IPS-18c (cell line): ENCODE measurements at regions not wholly inside any gene's neighbourhood (a gene's known extent, or its start where the extent isn't known, plus 50 kb on each side); places are given as distances from the start of the nearest gene placed in this dataset.
"Not testable (repeated sequence)": the region's sequence is repeated elsewhere in the genome, so short reads cannot be mapped to it uniquely, and the experiment has no call there.

Experiments used
- H3K4me3 ChIP-seq: 2 replicates; pipeline ENCODE4 v1.7.0; 2013; ENCODE audit warnings: low read depth, mild to moderate bottlenecking, low read length, moderate library complexity; ENCODE audit not compliant: insufficient read depth
- H3K9me3 ChIP-seq: one replicate; pipeline ENCODE4 v1.6.1; 2013; ENCODE audit warnings: mild to moderate bottlenecking, low read length, moderate library complexity; ENCODE audit not compliant: control insufficient read depth, insufficient read depth

DNA sequence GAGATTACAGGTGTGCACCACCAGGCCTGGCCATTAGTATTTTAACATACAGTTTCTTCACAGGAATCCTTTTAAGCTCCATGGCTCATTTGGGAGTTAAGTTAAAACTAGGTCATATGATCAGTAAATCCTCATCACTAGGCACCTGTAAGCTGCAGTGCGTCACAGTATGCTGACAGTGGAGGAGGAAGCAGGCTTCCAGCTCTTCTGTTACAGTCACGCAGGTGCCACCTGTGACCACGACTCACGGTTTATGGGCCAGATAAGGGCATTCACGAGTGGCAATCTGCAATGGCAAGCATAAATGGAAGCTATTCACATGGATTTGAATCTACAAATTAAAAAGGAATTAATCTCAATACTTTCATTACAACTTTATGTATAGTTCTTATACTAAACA lies 129.4 kb upstream of the BCOR start:
- H3K9me3 ChIP-seq = peaks cover 6% of the 10 kb centered on the region
- no peak overlapping the region for H3K4me3 ChIP-seq

DNA sequence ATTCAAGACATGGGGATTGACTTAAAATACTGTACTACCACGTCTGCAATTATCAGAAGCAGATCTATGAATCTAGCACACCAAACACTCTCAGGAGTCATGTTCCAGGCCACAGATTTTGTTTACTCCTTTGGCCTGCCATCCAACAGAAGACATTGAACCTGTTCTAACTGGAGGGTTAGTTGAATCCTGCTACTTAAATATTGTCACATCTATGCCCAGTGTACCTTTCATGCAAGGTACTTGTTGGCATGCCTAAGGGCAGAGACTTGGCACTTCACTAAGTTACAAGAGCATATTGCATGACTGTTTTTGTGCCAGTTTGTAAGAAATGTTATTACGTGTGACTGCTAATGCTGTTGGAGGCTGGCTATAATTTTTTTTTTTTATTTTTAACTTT lies 126.9 kb upstream of the BCOR start:
- H3K9me3 ChIP-seq = peaks cover 9% of the 10 kb centered on the region
- no peak overlapping the region for H3K4me3 ChIP-seq

DNA sequence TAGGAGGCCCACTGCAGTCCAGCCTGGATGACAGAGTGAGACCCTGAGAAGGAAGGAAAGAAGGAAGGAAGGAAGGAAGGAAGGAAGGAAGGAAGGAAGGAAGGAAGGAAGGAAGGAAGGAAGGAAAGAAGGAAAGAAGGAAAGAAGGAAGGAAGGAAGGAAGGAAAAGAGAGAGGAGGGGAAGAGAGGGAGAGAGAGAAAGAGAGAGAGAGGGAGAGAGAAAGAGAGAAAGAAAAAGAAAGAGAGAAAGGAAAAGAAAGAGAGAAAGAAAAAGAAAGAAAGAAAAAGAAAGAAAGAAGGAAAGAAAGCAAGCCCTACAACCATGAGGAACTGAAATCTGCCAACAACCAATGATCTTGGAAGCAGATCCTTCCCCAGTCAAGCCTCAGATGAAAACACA lies 124.9 kb upstream of the BCOR start:
- H3K4me3 ChIP-seq, H3K9me3 ChIP-seq: not testable (repeated sequence)

DNA sequence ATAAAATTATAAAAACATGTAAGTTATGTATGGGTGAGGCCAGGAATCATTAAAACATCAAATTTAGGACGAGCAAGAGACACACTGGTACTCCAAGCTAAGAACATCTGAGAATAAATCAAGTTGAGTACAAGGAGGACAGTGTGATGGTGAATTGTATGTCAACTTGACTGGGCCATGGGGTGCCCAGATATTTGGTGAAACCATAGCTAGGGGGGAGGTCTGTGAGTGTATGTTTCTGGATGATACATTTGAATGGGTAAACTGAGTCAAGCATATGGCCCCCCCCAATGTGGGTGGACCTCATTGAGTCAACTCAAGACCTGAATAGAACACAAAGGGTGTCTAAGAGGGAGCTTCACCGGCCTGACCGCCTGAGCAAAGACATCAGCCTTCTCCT lies 115.3 kb upstream of the BCOR start:
- Histone ChIP-seq H3K4me3 (no peak overlapping the region), H3K9me3 (peaks cover 9% of the 10 kb centered on the region)

DNA sequence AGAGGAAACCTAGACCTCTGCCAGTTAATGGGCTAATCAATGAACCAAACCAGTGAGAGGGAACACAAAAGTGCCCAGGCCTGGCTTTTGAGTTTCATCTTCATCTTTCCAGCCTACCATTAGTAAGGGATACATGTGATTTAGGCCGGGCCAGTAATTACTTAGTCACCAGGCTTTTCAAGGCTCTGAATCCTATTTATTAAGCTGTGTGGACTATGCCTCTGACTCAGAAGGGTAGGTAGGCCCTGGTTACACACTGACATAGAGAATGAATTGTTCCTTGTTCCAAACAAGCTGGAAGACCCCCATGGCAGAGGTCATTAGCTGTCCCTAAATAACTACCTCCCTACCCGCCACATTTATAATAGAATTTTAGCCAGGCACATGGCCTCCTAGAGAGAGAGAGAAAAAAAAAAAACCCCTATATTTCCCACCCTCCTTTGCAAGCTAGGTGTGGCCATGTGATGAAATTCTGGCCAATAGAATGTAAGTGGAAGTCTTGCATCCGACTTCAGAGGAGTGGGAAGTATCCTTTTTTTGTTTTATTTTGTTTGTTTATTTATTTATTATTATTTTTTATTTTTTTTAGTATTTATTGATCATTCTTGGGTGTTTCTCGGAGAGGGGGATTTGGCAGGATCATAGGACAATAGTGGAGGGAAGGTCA lies 112.3 kb upstream of the BCOR start:
- Histone ChIP-seq H3K9me3 (peaks cover 12% of the 10 kb centered on the region), H3K4me3 (no peak overlapping the region)

DNA sequence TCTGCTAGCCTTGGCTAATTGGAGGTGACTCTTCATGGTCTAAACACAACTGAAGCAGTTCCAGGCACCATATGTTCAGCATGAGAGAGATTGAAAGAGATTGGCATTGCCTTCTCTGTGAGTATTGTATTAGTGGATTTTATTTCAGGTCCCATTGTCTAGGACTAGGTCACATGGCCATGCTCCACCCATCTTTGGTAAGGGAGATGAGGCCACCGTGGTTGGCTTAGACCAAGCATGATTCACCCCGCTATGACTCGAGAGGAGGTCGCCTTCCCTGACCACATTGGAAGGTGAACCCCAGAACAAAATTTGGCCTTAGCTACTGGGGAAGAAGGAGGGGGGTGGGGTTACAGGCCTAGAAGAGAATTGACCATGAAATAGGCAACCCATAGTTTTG lies 109.9 kb upstream of the BCOR start:
- Histone ChIP-seq H3K4me3 (no peak overlapping the region), H3K9me3 (peaks cover 12% of the 10 kb centered on the region)

DNA sequence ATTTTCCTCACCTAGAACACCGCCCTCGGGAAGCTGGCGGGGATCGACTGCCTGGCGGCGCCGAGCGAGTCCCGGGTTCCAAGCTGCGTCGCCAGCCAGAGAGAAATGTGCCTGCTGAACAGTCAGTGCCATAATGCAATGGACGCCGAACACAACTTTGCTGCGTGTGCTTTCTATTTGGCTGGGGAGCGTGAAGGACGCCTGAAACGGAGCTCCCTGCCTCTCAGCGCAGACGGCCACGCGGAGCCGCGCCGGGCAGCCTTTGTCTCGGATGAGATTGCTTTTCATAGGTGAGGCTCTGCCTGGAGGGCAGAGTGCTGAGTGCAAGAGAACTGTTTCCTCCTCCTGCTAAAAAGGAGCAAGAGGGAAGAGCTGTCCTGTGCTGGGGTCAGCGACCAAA lies 107.7 kb upstream of the BCOR start:
- Histone ChIP-seq H3K4me3 (no peak overlapping the region), H3K9me3 (peaks cover 6% of the 10 kb centered on the region)

DNA sequence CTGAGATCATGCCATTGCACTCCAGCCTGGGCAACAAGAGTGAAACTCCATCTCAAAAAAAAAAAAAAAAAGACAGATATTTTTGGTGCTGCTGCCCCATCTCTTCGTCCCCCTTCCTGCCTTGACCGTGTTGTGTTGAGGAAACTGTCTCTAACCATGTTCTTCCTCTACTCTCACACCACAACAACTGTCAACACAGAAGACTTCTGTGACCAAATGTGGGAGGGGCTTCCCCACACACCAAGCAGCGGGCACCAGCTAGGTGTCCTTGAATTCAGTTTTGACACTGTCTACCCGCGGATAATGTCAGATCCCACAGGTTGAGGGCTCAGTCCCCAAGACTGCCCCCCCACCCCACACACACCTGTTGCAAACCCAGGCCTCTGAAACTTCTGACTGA lies 104.7 kb upstream of the BCOR start:
- Histone ChIP-seq H3K9me3 (peaks cover 6% of the 10 kb centered on the region), H3K4me3 (no peak overlapping the region)

DNA sequence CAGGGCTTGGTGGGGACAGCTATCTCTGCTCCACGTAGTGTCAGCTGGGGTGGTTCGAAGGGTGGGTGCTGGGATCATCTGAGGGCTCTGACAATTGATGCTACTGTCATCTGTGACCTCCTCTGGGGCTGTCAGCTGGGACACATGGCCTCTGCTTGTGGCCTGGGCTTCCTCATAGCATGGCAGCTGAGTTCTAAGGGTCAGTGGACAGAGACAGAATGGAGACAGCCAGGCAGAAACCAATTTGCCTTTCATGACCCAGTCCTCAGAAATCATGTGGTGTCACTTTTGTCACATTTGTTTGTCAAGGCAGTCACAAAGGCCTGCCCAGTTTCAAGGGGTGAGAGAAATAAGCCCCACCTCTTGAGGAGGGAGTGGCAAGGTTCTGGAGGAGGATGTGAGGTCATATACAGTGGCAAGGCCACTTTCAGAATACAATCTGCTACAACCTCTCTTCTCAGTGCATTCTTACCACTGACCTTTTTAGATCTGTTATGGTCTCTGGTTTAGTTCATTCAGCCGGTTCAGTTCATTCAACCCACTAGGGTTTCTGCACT lies 103.6 kb upstream of the BCOR start:
- Histone ChIP-seq H3K4me3 (no peak overlapping the region), H3K9me3 (peaks cover 6% of the 10 kb centered on the region)

DNA sequence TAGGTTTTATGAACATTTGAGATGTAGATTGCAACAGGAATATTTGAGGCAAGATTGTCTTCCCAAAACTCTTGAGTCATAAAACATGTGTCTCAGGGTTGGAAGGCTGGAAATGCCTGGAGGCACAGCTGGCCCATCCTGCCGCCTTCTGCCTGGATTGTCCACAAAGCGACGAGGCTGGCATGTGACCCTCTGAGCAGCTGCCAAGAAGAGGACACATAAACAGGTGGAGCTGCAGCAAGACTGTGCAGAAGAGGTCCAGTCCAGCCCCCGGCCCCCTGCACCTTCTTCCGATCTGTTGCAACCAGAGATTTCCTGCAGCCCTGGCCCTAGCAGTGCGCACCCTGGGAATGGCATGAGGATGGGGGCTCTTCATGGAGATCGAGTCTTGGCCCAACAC lies 101.9 kb upstream of the BCOR start:
- H3K9me3 ChIP-seq = peaks cover 3% of the 10 kb centered on the region
- H3K4me3 ChIP-seq = no peak overlapping the region

DNA sequence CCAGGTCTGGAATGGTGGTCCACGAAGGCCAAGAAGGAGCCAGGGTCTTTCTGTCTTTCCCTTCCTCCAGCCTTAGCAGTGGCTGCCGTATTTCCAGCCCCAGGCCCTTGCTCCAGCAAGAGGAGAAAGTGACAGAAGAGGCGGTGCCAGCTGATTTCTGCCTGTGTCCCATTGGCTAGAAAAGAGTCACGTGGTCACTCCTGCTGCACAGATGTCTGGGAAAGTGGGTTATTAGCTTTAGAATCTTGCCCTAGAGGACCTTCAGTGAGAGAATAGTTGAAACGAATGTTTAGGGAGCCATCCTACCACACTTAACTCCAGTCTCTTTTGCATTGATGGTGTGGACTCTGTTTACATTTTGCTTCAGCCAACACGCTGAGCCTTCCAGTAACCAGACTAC lies 99.3 kb upstream of the BCOR start:
- Histone ChIP-seq H3K4me3 (no peak overlapping the region), H3K9me3 (peaks cover 3% of the 10 kb centered on the region)

DNA sequence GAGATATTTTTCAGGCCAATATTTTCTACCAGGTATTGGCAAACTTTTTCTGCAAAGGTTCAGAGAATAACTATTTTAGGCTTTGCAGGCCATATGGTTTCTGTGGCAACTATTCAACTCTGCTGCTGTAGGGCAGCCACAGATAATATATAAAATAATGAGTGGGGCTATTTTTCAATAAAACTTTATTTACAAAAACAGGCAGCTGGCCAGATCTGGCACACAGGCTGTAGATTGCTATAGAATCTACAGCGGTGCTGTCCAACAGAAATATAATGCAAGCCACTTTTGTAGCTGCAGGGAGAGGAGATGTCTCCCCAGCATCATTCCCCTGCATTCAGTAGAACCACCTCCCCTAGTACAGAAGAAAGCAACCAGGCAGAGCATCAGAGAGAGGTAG lies 97.6 kb upstream of the BCOR start:
- H3K9me3 ChIP-seq = no peaks in the 10 kb centered on the region
- no peak overlapping the region for H3K4me3 ChIP-seq

DNA sequence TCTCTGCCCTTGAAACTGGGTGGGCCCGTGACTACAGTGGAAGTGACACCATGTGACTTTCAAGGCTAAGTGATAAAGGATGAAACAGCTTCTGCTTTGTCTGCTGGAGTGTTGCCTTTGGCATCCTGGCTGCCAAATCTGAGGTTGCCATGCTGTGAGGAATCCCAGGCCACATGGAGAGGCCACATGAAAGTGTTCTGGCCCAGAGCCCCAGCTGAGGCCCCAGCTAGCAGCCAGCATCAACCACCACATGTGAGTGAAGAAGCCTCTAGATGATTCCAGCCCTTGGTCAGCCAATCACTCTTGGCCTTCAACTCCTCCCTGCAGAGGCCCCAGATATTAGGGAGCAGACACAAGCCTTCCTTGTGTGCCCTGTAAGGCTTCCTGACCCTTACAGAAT lies 94.4 kb upstream of the BCOR start:
- Histone ChIP-seq H3K9me3 (peaks cover 2% of the 10 kb centered on the region), H3K4me3 (no peak overlapping the region)

DNA sequence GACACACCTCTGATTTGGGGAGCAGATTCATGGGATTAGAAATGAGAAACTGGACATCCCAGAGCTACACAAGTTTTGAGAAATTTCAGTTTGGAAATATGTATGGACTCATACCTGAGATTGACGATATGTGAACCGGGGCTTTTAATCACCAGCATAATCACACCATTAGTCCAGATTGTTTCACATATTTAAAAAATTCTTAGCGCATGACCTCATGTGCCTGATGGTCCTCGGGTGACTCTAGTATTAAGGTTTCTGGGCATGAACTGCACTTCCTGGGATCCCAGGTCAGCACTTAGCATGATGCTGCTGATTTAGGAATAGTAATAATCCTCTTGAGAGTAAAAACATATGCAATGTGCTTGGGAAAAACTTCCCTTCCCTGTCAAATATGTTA lies 91.9 kb upstream of the BCOR start:
- H3K4me3 ChIP-seq = no peak overlapping the region
- peaks cover 4% of the 10 kb centered on the region for H3K9me3 ChIP-seq

DNA sequence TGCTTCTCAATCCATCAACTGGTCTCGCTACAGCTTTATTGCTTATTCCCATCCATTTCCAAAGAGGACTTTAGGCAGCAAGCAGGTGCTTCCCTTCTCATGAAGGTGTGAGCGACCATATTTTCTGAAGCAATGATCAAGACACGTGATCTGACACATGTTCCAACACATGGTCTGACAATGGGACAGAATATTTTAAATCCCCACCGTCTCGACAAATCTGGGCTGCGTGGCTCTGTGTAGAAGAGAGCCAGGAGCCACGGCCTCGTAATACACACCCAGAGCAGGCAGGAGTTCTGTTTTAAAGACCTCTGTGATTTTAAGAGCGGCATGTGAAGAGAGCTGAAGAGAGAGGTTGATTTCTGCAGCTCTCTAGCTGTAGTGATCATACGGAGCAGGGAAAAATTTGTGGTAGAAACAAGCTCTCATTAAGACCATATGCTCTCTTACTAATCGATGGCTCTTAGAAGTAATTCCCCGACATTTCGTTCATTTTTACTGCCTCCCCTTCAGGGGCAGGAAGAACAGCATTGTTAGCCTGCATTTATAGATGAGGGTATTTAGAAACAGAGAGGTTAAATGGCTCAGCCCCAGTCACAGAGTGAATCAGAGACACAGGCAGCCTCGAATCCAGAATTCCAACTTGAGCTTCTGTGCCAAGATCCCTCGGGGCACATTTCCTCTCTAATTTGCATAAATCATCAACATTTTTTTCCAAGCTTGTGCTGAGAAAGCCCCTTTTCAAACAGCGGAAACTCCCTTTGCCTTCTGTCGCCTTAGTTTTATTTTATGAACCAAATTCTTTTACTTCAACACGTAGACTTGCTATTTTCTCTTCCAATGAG lies 91.0 kb upstream of the BCOR start:
- H3K9me3 ChIP-seq = peaks cover 7% of the 10 kb centered on the region
- no peak overlapping the region for H3K4me3 ChIP-seq

DNA sequence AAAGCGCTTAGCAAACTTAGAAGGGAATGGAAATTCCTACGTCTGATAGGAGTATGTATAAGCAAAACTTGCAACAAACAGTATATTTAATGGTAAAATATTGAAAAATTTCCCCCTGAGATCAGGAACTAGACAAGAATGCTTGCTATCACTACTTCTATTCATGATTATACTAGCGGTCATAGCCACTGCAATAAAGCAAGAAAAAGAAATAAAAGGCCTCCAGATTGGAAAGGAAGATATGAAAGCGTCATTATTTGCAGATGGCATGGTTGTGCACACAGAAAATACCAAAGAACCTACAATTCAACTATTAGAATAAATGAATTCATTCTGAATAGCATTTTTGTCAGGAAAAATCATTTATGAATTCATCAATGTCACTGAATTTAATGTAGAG lies 87.2 kb upstream of the BCOR start:
- Histone ChIP-seq H3K4me3 (no peak overlapping the region), H3K9me3 (peaks cover 7% of the 10 kb centered on the region)

DNA sequence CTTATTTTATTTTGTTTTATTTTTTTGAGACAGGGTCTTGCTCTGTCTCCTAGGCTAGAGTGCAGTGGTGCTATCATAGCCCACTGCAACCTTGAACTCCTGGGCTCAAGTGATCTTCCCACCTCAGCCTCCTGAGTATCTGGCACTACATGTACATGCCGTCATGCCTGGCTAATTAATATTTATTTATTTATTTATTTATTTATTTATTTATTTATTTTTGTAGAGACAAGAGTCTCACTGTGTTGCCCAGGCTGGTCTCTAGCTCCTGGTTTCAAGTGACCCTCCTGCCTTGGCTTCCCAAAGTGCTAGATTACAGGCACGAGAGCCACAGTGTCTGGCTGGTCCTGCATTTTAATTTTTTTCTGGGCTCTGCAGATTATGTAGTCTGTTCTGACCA lies 84.9 kb upstream of the BCOR start:
- Histone ChIP-seq H3K4me3 (no peak overlapping the region), H3K9me3 (peaks cover 9% of the 10 kb centered on the region)

DNA sequence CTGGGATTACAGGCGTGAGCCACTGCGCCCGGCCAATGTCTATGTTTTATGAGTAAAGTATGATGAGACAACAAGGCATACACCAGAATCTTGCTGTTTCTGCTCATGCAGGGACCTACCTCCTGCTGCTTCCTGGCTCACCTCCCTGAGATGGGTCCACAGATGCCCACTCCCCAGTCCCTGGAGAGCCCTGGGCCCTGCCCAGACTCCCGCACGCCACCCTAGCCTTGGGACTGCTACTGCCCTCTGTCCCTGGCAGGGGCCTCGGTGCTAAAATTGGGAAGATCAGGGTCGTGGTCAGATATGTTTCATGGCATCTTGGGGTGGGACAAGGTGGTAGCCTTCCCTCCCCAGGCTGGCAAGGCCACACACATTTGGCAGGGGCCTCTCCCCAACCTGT lies 84.3 kb upstream of the BCOR start:
- no peak overlapping the region for H3K4me3 ChIP-seq
- peaks cover 9% of the 10 kb centered on the region for H3K9me3 ChIP-seq
